Endothelial cell of umbilical vein (primary cell): ENCODE measurements at regions not wholly inside any gene's neighbourhood (a gene's known extent, or its start where the extent isn't known, plus 50 kb on each side); places are given as distances from the start of the nearest gene placed in this dataset.

Source experiments
- BruUV-seq: library from RNA; stranded (reverse); fragments of 400-500 nt; replicated peaks from 2 replicates; lab custom pipeline; 2021; lab: Mats Ljungman, UMichigan
- CTCF ChIA-PET: fragments of 300-600, 350-600 bp; sonication (Branson Sonifier 250); formaldehyde crosslinking; loops from one replicate; lab custom pipeline; 2021; ENCODE audit warnings: antibody characterized with exemption, inconsistent platforms; lab: Charles Lee
- POLR2A ChIA-PET: fragments of 300-600, 350-600 bp; sonication (Branson Sonifier 250); formaldehyde crosslinking; loops from one replicate; lab custom pipeline; 2021; ENCODE audit warnings: antibody characterized with exemption, inconsistent platforms; lab: Charles Lee
- DNase-seq: peaks from one replicate; pipeline ENCODE4 v3.0.0-alpha.2; 2011; ENCODE audit warnings: low read depth, low spot score
- FAIRE-seq: peaks from 2 replicates; lab custom pipeline; 2011; peaks lifted over from hg19 to GRCh38; lab: Jason Lieb, UNC
- H2AFZ ChIP-seq: 2 replicates; pipeline ENCODE4 v1.6.0; 2012; ENCODE audit warnings: low read depth, low read length, control low read depth, inconsistent platforms
- H3K27ac ChIP-seq: 2 replicates; pipeline ENCODE4 v1.5.1; 2011; ENCODE audit warnings: low read depth, mild to moderate bottlenecking, control low read depth, low read length, moderate library complexity; ENCODE audit not compliant: insufficient read depth
- H3K27me3 ChIP-seq, 2 experiments: 2 replicates each; pipeline versions ENCODE4 v1.6.0 to v1.6.1; 2011; ENCODE audit warnings: low read length in 2 of 2, mixed read lengths in 1 of 2; ENCODE audit not compliant: control insufficient read depth in 2 of 2, insufficient read depth in 2 of 2
- H3K36me3 ChIP-seq, 2 experiments: 2 replicates in 1 of 2; 3 replicates in 1 of 2; pipeline ENCODE4 v1.5.1; 2011; ENCODE audit warnings: low read length in 2 of 2, mild to moderate bottlenecking in 1 of 2, moderate library complexity in 1 of 2; ENCODE audit not compliant: control insufficient read depth in 2 of 2, insufficient read depth in 2 of 2; ENCODE audit errors: extremely low read depth in 1 of 2
- H3K4me1 ChIP-seq: 3 replicates; pipeline ENCODE4 v1.5.1; 2011; ENCODE audit warnings: mild to moderate bottlenecking, low read length; ENCODE audit not compliant: control insufficient read depth, insufficient read depth; ENCODE audit errors: extremely low read depth
- H3K4me2 ChIP-seq: 2 replicates; pipeline ENCODE4 v1.6.1; 2011; ENCODE audit warnings: low read length, control low read depth, mixed read lengths; ENCODE audit not compliant: insufficient read depth
- H3K4me3 ChIP-seq, 3 experiments: fragments of 200-600 bp in 1 of 3; sonication (generic), shearing (Covaris generic) in 1 of 3; replicated peaks in 1 of 3; 2 replicates each; pipeline ENCODE4 v1.5.1; 2011 to 2016; ENCODE audit warnings: control low read depth in 3 of 3, low read length in 3 of 3, mild to moderate bottlenecking in 2 of 3, inconsistent platforms in 1 of 3, low read depth in 1 of 3, moderate library complexity in 1 of 3; ENCODE audit not compliant: insufficient read depth in 1 of 3
- H3K79me2 ChIP-seq: 2 replicates; pipeline ENCODE4 v1.6.0; 2012; ENCODE audit warnings: low read length, inconsistent platforms; ENCODE audit not compliant: control insufficient read depth, insufficient read depth
- H3K9ac ChIP-seq: replicated peaks from 2 replicates; pipeline ENCODE3; 2011; ENCODE audit warnings: low read length, control low read depth; ENCODE audit not compliant: insufficient read depth; ENCODE audit errors: extremely low read depth
- H3K9me1 ChIP-seq: replicated peaks from 3 replicates; pipeline ENCODE4 v1.6.0; 2011; ENCODE audit warnings: mild to moderate bottlenecking, low read length; ENCODE audit not compliant: control insufficient read depth, insufficient read depth; ENCODE audit errors: extremely low read depth
- H3K9me3 ChIP-seq: replicated peaks from 2 replicates; pipeline ENCODE4 v1.5.1; 2012; ENCODE audit warnings: low read length, inconsistent platforms; ENCODE audit not compliant: control insufficient read depth, insufficient read depth
- H4K20me1 ChIP-seq: replicated peaks from 2 replicates; pipeline ENCODE3; 2011; ENCODE audit warnings: mild to moderate bottlenecking, low read length; ENCODE audit not compliant: control insufficient read depth, insufficient read depth; ENCODE audit errors: extremely low read depth
- CTCF ChIP-seq, 2 donors: IDR thresholded peaks; 1 replicate in 1 of 2; 2 replicates in 1 of 2; pipeline ENCODE4 v1.5.1; 2011; ENCODE audit warnings: low read length in 2 of 2, mild to moderate bottlenecking in 2 of 2, moderate library complexity in 2 of 2, control low read depth in 1 of 2, inconsistent platforms in 1 of 2, low read depth in 1 of 2; ENCODE audit not compliant: insufficient read depth in 1 of 2; ENCODE audit errors: extremely low read depth in 1 of 2
- EZH2 ChIP-seq: IDR thresholded peaks from 2 replicates; pipeline ENCODE4 v1.6.1; 2012; ENCODE audit warnings: borderline replicate concordance, low read depth, mild to moderate bottlenecking, moderate library complexity, low read length, inconsistent platforms; ENCODE audit not compliant: severe bottlenecking
- FOS ChIP-seq: IDR thresholded peaks from 2 replicates; pipeline ENCODE4 v1.6.1; 2011; ENCODE audit warnings: mild to moderate bottlenecking, low read length, moderate library complexity, borderline replicate concordance; ENCODE audit not compliant: insufficient read depth
- GATA2 ChIP-seq: IDR thresholded peaks from 2 replicates; pipeline ENCODE4 v1.7.0; 2011; ENCODE audit warnings: low read depth, mild to moderate bottlenecking, moderate library complexity, mixed read lengths, low read length; ENCODE audit not compliant: insufficient read length, insufficient read depth
- JUN ChIP-seq: IDR thresholded peaks from 2 replicates; pipeline ENCODE4 v1.6.1; 2011; ENCODE audit warnings: borderline replicate concordance, low read depth; ENCODE audit not compliant: insufficient read length, insufficient read depth
- MAX ChIP-seq: IDR thresholded peaks from 2 replicates; pipeline ENCODE4 v1.6.1; 2011; ENCODE audit not compliant: insufficient read depth, insufficient read length
- MYC ChIP-seq: IDR thresholded peaks from one replicate; pipeline ENCODE4 v1.6.1; 2011; ENCODE audit warnings: mild to moderate bottlenecking, low read depth, low read length
- POLR2A ChIP-seq: IDR thresholded peaks from 2 replicates; pipeline ENCODE4 v1.6.1; 2012; ENCODE audit warnings: low read depth, mild to moderate bottlenecking, control low read depth, low read length
- POLR2AphosphoS5 ChIP-seq: IDR thresholded peaks from 2 replicates; pipeline ENCODE4 v1.6.1; 2012; ENCODE audit warnings: low read depth, mild to moderate bottlenecking, control low read depth, low read length, moderate library complexity; ENCODE audit not compliant: insufficient read depth
- dilution Hi-C: fragments of 300-500 bp; cut with MboI; formaldehyde crosslinking; loops from one replicate; pipeline ENCODE4 v1.15.0; 2019; ENCODE audit warnings: low sequenced_read_pairs; ENCODE audit not compliant: extremely low pct_ligation_motif_present
- intact Hi-C: fragments of 100-400 bp; cut with micrococcal nuclease; formaldehyde crosslinking; loops from one replicate; pipeline ENCODE4 v1.10.0; 2022

- H3K4me1 ChIP-seq = no peaks in the 10 kb centered on the region
- no peak for TF ChIP-seq POLR2AphosphoS5
- no peak for TF ChIP-seq MYC
- no peak for TF ChIP-seq MAX
- TF ChIP-seq JUN = no peak
- no peak for TF ChIP-seq FOS
- TF ChIP-seq EZH2 = no peak
- TF ChIP-seq POLR2A = no peak
- no peak for TF ChIP-seq GATA2
- TF ChIP-seq CTCF (IDR thresholded peaks at IDR 0.05; ENCODE audit: extremely low read depth in 1 of 2, insufficient read depth in 1 of 2, low read depth in 1 of 2, low read length in 2 of 2) = no peak
- dilution Hi-C loops = no loop called here
- FAIRE-seq (no peak), DNase-seq (no peak)
- CTCF ChIA-PET = no interaction called here
- BruUV-seq = no TSS peak
- H3K79me2 ChIP-seq = no peaks in the 10 kb centered on the region
- no peak overlapping the region for H2AFZ ChIP-seq
- H3K9me1 ChIP-seq = no peaks in the 10 kb centered on the region
- H3K4me2 ChIP-seq = no peak overlapping the region
- no peaks in the 10 kb centered on the region for H4K20me1 ChIP-seq
- H3K4me3 ChIP-seq = no peak overlapping the region
- no peaks in the 10 kb centered on the region for H3K9me3 ChIP-seq
- H3K36me3 ChIP-seq = no peaks in the 10 kb centered on the region
- intact Hi-C loops = no loop called here
- no peak overlapping the region for H3K9ac ChIP-seq
- no peak overlapping the region for H3K27ac ChIP-seq
- H3K27me3 ChIP-seq = no peaks in the 10 kb centered on the region
- POLR2A ChIA-PET = no interaction called here
Measured at GRCh38 chr4:180380733-180381132, 1862.5 kb upstream of the TENM3 start.
